Activated T-helper 1 cell treated with anti-CD3 and anti-CD28 coated beads, Interleukin-12 subunit alpha, Interleukin-12 subunit beta, Interleukin-2, Interleukin-4 antibody, amounts not matched to agents 30 ng/mL and 10 ng/mL and 1 ng/mL, durations not matched to agents 14 hours and 24 hours and 36 hours (primary cell): ENCODE measurements at regions not wholly inside any gene's neighbourhood (a gene's known extent, or its start where the extent isn't known, plus 50 kb on each side); places are given as distances from the start of the nearest gene placed in this dataset.

Experiments
- DNase-seq: peaks from one replicate; pipeline ENCODE4 v3.0.0; 2021; ENCODE audit warnings: low spot score
- H3K27ac Mint-ChIP-seq: one replicate; pipeline ENCODE4 v1.8.0; 2021; ENCODE audit warnings: mild to moderate bottlenecking, mixed read lengths
- H3K27me3 Mint-ChIP-seq: one replicate; pipeline ENCODE4 v1.8.0; 2022; ENCODE audit warnings: mild to moderate bottlenecking, moderate library complexity, mixed read lengths; ENCODE audit not compliant: insufficient read depth
- H3K36me3 Mint-ChIP-seq: one replicate; pipeline ENCODE4 v1.8.0; 2021; ENCODE audit warnings: low read depth, mixed read lengths
- H3K4me1 Mint-ChIP-seq: one replicate; pipeline ENCODE4 v1.8.0; 2021; ENCODE audit warnings: low read depth, mixed read lengths
- H3K4me3 Mint-ChIP-seq: one replicate; pipeline ENCODE4 v1.8.0; 2021; ENCODE audit warnings: mild to moderate bottlenecking, moderate library complexity, mixed read lengths
- H3K9me3 Mint-ChIP-seq: one replicate; pipeline ENCODE4 v1.8.0; 2021; ENCODE audit warnings: mixed read lengths
- intact Hi-C: fragments of 100-400 bp; cut with micrococcal nuclease; formaldehyde crosslinking; loops from one replicate; pipeline ENCODE4 v1.15.1; 2024

DNA sequence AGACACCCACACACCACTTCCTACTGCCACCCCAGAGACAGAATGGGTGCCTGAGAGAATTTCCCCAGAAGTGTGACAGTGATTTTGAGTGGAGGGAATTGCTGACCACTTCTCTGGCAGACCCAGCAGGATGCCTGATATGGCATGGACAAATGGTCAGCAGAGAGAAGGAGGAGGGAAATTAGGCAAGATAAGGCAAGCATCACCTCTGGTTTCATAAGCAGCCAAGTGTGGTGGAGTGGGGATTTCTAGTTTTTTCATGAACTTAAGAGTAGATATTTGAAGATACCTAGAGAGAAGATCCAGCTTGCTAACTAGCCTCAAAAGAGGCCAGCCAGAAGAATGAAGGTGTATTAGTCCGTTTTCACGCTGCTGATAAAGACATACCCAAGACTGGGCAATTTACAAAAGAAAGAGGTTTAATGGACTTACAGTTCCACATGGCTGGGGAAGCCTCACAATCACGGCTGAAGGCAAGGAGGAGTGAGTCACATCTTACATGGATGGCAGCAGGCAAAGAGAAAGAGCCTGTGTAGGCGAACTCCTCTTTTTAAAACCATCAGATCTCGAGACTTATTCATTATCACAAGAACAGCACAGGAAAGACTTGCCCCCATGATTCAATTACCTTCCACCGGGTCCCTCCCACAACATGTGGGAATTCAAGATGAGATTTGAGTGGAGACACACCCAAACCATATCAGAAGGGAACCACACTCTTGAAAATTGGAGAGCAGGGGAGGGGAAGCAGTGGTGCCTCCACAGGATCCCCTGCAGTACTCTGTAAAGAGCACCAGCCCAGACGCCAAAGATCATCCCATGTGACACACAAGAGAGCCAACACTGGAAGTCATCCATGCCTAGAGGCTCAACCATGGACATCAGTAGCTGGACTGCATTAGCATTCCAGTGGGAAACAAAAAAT lies 64.2 kb downstream of the RBM43 start:
- no peaks in the 10 kb centered on the region for H3K36me3 Mint-ChIP-seq
- H3K9me3 Mint-ChIP-seq = no peaks in the 10 kb centered on the region
- no peaks in the 10 kb centered on the region for H3K4me1 Mint-ChIP-seq
- H3K27ac Mint-ChIP-seq = no peak overlapping the region
- intact Hi-C loops = no loop called here
- DNase-seq = no peak
- H3K4me3 Mint-ChIP-seq = no peak overlapping the region
- no peaks in the 10 kb centered on the region for H3K27me3 Mint-ChIP-seq

DNA sequence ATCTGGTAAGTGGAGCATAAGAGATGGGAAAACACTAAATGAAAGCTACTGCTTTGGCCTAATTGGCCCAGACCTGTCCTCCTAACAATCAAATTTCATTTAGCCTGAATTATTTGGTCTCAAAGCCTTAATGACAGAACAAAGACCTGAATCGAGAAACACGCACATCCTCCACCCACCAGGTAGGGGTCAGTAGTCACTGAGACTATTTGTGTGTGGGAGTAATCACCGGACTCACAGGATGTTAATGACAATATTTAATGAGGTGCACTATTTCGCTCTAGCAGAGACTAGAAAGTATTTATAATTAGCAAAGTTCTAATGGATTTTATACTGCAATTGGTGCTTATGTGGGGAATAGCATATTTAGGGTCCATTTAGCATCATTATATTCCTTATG lies 68.1 kb downstream of the RBM43 start:
- H3K27me3 Mint-ChIP-seq = peaks cover 2% of the 10 kb centered on the region
- H3K9me3 Mint-ChIP-seq = no peaks in the 10 kb centered on the region
- intact Hi-C loops = no loop called here
- no peak overlapping the region for H3K4me3 Mint-ChIP-seq
- H3K27ac Mint-ChIP-seq = no peak overlapping the region
- no peak for DNase-seq
- peaks cover 4% of the 10 kb centered on the region for H3K4me1 Mint-ChIP-seq
- H3K36me3 Mint-ChIP-seq = no peaks in the 10 kb centered on the region

DNA sequence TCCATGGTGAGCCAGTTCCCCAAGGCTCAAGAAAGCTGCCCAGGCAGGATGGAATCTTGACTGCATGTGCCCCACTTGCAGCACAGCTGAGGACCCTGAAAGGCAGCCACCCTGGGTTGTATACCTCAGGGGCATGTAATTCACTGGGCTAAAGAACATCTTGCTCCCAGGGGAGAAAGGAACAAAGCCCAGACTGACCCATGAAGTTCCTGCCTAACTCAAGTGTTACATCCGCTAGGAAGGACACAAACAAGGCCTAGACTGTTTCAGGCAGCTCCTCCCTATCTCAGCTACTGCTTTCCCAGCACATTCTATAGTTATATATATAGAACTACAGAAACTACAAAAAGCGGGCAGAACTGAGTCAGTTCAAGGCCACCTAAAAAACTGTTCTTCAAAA lies 69.0 kb downstream of the RBM43 start:
- H3K4me1 Mint-ChIP-seq = peaks cover 4% of the 10 kb centered on the region
- H3K27me3 Mint-ChIP-seq = peaks cover 2% of the 10 kb centered on the region
- H3K27ac Mint-ChIP-seq = no peak overlapping the region
- H3K36me3 Mint-ChIP-seq = no peaks in the 10 kb centered on the region
- H3K9me3 Mint-ChIP-seq = no peaks in the 10 kb centered on the region
- no peak overlapping the region for H3K4me3 Mint-ChIP-seq
- DNase-seq = no peak
- intact Hi-C loops = no loop called here

DNA sequence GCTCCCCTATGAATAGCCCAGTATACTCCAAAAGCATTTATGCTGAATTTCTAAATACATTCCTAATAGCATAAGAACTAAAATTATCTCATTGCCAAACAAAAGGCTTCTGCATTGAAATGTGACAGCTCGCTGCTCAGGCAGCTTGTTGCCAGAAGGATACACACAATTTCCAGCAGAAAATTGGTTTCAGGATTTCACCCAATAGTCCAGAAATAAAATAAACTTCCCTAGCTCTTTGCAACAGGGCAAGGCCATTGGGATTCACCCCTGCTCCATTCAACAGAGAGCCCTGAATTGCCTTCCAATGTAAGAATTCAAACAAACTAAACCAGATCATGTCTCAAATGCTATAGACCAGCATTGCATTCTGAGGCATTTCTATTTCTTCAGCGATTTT lies 70.7 kb downstream of the RBM43 start:
- no peak for DNase-seq
- H3K4me3 Mint-ChIP-seq = no peak overlapping the region
- H3K9me3 Mint-ChIP-seq = no peaks in the 10 kb centered on the region
- H3K27me3 Mint-ChIP-seq = peaks cover 2% of the 10 kb centered on the region
- peaks cover 4% of the 10 kb centered on the region for H3K4me1 Mint-ChIP-seq
- no peaks in the 10 kb centered on the region for H3K36me3 Mint-ChIP-seq
- no peak overlapping the region for H3K27ac Mint-ChIP-seq
- intact Hi-C loops = no loop called here

DNA sequence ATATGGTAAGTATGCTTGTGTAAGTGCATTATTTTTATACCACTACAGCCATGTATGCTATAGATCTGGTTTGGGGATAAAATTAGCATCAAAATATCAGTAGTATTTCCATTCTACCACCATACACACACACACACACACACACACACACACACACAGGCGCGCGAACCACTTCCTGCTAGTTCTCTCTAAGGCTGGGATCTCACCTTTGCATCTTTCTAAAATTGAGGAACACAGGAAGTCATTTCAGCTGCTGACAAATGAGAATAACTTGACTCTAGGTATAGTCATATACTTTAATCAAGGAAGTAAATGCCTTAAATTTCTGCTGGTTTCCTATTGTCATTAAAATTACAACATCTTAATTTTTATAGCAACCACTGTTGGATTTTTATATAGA lies 72.5 kb downstream of the RBM43 start:
- intact Hi-C loops = no loop called here
- H3K27ac Mint-ChIP-seq = no peak overlapping the region
- no peak for DNase-seq
- no peaks in the 10 kb centered on the region for H3K36me3 Mint-ChIP-seq
- peaks cover 2% of the 10 kb centered on the region for H3K27me3 Mint-ChIP-seq
- H3K4me3 Mint-ChIP-seq = no peak overlapping the region
- H3K4me1 Mint-ChIP-seq = peaks cover 4% of the 10 kb centered on the region
- H3K9me3 Mint-ChIP-seq = no peaks in the 10 kb centered on the region

DNA sequence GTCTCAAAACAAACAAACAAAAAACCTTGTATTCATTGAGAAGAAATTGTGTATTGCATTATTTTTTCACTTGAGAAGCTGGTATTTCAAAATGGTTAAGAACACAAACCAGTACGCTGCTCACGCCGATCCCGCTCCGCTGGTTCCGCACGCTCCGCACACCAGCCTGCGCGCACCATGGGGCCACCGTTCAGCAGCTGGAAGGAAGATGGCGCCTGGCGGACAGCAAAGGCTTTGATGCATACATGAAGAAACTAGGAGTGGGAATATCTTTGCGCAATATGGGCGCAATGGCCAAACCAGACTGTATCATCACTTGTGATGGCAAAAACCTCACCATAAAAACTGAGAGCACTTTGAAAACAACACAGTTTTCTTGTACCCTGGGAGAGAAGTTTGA lies 75.7 kb downstream of the RBM43 start:
- Mint-ChIP-seq H3K4me1 (peaks cover 4% of the 10 kb centered on the region), H3K27me3 (peaks cover 2% of the 10 kb centered on the region), H3K36me3 (no peaks in the 10 kb centered on the region), H3K27ac (no peak overlapping the region), H3K4me3 (no peak overlapping the region), H3K9me3 (no peaks in the 10 kb centered on the region)
- intact Hi-C loops = no loop called here
- no peak for DNase-seq

DNA sequence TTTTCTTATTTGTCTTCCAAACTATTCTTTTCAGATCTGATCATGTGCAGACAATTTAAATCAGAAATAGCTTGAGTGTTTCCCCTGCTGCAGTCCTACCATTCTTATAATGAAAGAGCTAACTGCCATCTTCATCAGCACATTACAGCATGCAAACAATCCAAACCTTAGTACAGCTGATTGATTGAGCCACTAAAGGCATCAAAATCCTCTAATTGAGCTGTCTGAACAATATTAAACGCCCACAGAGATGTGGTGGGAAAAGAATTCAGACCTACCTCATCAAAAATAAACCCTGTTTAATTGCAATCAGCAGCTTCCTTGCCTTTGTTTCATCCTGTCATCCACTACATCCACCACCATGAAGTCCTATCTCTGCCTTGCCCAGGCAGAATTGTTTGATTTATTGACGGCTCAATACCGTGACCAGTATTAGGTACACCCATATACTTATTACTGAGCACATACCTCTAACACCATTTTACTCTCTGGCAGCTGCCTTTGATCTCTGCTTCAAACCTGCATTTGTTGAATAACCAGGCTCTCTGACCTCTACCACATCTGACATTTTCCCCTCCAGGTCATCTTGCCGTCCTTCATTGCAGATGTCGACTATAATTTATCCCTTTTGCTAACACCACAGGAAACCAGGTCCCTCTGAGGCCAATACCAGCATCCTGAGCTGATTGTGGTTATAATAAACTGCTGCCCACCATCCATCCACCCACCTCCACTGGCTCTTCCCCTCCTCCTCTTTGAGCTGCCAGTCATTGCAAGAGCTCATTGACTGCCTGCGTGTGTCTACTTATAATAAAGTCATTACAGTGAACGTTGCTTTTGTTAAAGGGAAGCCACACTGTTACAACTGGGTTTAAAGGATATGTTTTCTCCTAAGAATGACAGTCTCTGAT lies 78.5 kb downstream of the RBM43 start:
- DNase-seq = no peak
- H3K27me3 Mint-ChIP-seq = no peaks in the 10 kb centered on the region
- H3K36me3 Mint-ChIP-seq = no peaks in the 10 kb centered on the region
- H3K4me1 Mint-ChIP-seq = no peaks in the 10 kb centered on the region
- H3K27ac Mint-ChIP-seq = no peak overlapping the region
- no peak overlapping the region for H3K4me3 Mint-ChIP-seq
- no peaks in the 10 kb centered on the region for H3K9me3 Mint-ChIP-seq
- intact Hi-C loops = no loop called here

DNA sequence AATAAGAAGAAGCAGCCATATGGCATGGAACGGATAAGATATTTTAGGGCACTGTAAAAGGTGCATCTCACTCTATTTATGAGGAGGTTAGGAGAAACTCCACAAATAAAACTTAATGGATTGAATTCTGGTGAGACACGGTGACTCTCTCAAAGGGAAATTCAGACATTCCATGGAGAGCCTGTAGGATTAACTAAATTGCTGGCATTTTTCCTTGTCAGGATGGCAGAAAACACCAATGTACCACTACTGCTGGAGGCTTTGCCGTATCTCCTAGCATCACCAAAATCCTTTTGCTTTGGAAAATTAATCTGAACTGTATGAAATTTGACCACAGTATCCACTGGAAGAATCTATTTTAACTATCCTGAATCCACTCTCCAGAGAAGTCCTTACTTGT lies 79.3 kb downstream of the RBM43 start:
- H3K36me3 Mint-ChIP-seq = no peaks in the 10 kb centered on the region
- intact Hi-C loops = no loop called here
- H3K9me3 Mint-ChIP-seq = no peaks in the 10 kb centered on the region
- DNase-seq = no peak
- no peak overlapping the region for H3K4me3 Mint-ChIP-seq
- H3K27ac Mint-ChIP-seq = no peak overlapping the region
- H3K4me1 Mint-ChIP-seq = no peaks in the 10 kb centered on the region
- no peaks in the 10 kb centered on the region for H3K27me3 Mint-ChIP-seq

DNA sequence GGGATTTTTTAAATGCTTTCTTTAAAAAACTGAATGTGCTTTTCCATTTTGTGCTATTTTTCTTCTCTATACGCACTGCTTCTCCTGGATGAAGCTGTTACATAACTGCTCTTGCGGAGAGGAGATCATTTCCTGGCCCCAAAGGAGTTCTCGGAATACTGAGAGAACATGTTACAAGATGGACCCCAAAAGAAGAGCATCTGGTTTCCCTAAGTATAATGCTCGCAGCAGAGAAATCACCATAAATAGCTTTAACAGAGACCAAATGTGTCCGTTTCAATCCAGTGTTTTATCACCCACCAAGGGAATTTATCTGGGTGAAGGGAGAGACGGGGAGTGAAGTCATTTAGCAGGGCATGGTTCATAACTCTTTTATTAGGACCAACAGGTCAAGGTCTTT lies 80.1 kb downstream of the RBM43 start:
- no peaks in the 10 kb centered on the region for H3K36me3 Mint-ChIP-seq
- H3K4me3 Mint-ChIP-seq = no peak overlapping the region
- no peaks in the 10 kb centered on the region for H3K9me3 Mint-ChIP-seq
- no peak for DNase-seq
- H3K27ac Mint-ChIP-seq = no peak overlapping the region
- H3K27me3 Mint-ChIP-seq = no peaks in the 10 kb centered on the region
- intact Hi-C loops = no loop called here
- no peaks in the 10 kb centered on the region for H3K4me1 Mint-ChIP-seq

DNA sequence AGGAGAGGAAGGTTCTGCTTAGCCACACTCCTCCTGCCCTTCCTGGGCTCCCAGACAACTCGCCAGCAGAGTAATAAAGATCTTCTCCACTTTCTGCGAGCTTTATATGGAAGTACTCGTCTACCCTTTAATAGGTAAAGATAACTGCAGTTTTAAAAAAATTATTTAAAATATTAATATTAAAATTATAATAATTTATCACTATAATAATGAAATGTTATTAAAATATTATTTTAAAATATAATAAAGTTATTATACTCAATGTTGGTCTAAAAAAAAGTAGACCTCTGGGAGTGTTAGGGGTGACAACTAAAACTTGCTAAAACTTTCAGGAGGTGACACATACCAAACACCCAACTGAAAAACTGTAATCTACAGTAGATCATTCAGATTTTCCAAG lies 81.5 kb downstream of the RBM43 start:
- Mint-ChIP-seq H3K4me1 (no peaks in the 10 kb centered on the region), H3K27ac (no peak overlapping the region), H3K27me3 (peaks cover 4% of the 10 kb centered on the region), H3K4me3 (no peak overlapping the region), H3K36me3 (no peaks in the 10 kb centered on the region), H3K9me3 (no peaks in the 10 kb centered on the region)
- no peak for DNase-seq
- intact Hi-C loops = no loop called here

DNA sequence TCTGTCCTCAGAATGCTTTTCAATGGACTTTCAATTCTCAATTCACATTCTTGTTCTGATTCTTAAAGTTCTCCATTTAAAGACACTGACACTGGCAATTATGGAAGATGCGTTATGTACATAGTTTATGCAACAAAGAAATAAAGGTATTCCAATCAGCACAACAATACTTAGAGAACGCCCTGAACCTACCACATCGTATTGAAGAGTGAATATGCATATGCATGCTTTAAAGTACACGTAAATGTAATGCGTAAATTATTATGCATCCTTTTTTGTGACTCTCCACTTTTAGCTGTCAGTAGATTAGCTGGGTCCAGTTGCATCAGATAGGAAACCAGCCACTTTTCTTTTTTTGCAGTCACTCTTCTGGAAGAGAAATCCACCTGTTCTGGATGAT lies 83.5 kb downstream of the RBM43 start:
- Mint-ChIP-seq H3K36me3 (no peaks in the 10 kb centered on the region), H3K27ac (no peak overlapping the region)

DNA sequence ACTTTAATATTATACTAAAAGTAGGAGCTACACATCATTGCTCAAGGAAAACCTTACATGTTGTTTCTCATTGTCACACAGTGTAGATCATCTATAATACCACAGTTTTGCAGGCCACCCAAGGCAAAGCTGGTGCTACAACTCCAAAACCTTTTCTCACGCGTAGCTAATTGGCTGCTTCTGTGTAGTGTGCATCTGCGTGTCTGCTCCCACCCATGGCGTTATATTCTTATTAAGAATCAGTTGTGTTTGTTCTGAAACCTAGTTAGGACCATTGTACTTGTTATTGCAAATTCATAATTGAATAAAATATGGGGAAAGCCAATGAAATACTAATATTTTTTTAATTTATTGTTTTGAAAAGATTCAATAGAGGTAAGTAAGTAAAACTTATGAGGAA lies 83.9 kb downstream of the RBM43 start:
- intact Hi-C loops = no loop called here
- H3K4me1 Mint-ChIP-seq = no peaks in the 10 kb centered on the region
- H3K36me3 Mint-ChIP-seq = no peaks in the 10 kb centered on the region

More for the DNA sequence above, 83.5 kb downstream of the RBM43 start:
- Mint-ChIP-seq H3K9me3 (no peaks in the 10 kb centered on the region), H3K27me3 (peaks cover 5% of the 10 kb centered on the region), H3K4me3 (no peak overlapping the region), H3K4me1 (no peaks in the 10 kb centered on the region)
- intact Hi-C loops = no loop called here
- no peak for DNase-seq

DNA sequence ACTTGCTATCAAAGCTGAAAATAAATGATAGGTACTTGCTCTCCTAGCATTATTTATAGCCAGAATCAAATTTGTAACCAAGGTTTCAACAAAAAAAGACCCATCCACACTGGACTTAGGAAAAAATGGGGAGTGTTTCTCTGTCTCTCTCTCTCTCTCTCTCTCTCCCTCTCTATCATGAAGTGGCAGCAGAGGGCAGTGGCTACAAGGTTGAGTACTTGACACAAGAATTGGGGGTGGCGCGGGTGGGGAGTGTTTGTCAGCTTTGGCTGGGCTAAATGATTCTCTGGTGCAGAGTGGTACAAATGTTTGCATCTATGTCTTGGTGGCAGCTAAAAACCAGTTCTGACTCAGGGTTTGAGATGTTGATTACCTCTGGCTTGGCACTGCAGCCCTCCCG lies 85.0 kb downstream of the RBM43 start:
- no peaks in the 10 kb centered on the region for H3K9me3 Mint-ChIP-seq
- no peak for DNase-seq
- H3K4me3 Mint-ChIP-seq = no peak overlapping the region
- no peaks in the 10 kb centered on the region for H3K36me3 Mint-ChIP-seq
- intact Hi-C loops = no loop called here
- H3K27me3 Mint-ChIP-seq = peaks cover 7% of the 10 kb centered on the region
- no peak overlapping the region for H3K27ac Mint-ChIP-seq
- no peaks in the 10 kb centered on the region for H3K4me1 Mint-ChIP-seq

More for the DNA sequence above, 83.9 kb downstream of the RBM43 start:
- Mint-ChIP-seq H3K27me3 (peaks cover 5% of the 10 kb centered on the region), H3K4me3 (no peak overlapping the region), H3K9me3 (no peaks in the 10 kb centered on the region), H3K27ac (no peak overlapping the region)
- no peak for DNase-seq
